GM21825 (cell line): ENCODE measurements at regions not wholly inside any gene's neighbourhood (a gene's known extent, or its start where the extent isn't known, plus 50 kb on each side); places are given as distances from the start of the nearest gene placed in this dataset.
A peak's percentile ranks its signal among the peaks of the same experiment; 100 is the strongest.

Source experiments
- ATAC-seq: cut with Tn5 transposase; IDR thresholded peaks from one replicate; pipeline ENCODE4 v1.9.1; 2021; ENCODE audit warnings: mild to moderate bottlenecking, moderate library complexity; ENCODE audit not compliant: unreplicated experiment

DNA sequence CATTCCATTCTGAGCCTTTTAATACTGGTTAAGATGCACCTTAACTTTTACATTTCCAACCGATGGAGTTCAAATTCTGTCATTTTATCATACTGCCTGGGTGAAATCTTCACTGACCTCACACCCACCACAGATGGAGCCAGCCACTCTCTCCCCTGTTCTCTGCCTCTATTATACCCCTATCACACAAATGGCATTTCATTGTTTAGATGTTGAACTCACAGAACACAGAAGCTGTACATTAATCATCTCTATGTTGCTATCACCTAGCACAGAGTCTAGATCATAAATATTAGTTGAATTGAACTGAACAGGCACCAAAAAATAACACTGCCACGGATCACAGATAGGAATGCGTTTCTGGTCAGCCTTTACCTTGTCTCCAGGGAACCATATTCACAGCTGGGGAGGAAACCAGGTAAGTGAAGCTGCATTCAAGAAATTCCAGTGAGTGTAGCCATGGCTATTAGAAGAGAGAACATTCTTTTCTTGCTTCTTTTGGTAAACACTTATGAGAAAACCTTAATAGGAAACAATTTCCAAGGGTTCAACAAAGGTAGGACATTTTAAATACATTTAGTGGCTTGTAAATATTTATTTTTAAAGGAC, 194.9 kb upstream of the RMST start:
- no peak for ATAC-seq

DNA sequence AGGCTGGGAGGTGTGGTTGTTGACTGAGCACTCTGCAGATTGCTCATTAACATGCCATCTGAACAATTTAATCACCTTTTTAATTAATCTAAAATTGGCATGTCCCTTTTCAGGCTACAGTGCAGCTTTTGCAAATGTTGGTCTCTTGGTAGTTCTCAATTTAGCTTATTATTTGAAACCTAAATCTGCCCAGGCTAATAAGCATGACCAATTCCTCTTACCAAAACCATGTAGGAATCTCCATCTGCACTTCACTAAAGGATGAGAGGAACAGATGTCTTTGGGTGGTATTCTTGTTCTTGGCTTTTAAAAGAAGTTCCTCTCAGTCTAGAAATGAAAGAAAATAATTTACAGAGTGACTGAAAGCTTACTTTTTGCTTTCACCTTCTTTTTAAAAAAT, 190.1 kb upstream of the RMST start:
- ATAC-seq, result no peak

DNA sequence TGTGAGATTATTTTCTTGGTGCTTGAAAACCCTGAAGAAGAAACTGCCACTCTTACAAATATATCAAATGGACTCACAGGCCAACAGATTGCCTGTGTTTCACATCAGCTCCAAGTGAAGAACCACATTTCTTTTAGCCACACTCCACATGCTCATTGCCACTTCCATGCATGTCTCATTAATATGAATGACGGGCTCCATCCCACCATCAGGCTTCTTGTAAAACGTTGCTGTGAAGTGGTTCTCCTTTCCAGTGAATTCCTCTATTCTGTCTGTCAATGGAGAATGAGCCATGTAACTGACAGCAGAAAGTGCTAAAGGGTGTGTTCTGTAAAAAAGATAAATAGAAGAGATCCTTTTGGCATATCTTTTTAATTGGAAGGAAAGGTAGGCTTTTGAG, 188.2 kb upstream of the RMST start:
- no peak for ATAC-seq

DNA sequence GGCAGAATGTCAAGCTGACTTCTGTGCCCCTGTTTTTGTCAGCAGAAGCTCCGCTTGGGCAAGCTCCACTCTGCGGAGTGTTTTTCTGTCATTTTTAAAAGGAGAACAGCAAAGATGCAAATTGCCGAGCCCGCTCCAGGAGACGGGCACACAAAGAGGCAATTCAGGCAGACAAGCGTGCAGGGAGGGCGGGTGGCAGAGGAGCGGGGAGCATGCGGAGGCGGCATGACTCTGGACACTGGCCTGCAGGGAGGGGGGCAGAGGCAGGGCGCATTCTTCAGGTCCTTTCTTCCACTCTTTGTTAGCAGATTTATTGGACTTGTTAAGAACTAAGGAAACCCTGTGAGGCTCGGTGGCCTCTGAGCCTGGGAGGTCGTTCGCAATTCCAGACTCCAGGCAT, 187.3 kb upstream of the RMST start:
- no peak for ATAC-seq

DNA sequence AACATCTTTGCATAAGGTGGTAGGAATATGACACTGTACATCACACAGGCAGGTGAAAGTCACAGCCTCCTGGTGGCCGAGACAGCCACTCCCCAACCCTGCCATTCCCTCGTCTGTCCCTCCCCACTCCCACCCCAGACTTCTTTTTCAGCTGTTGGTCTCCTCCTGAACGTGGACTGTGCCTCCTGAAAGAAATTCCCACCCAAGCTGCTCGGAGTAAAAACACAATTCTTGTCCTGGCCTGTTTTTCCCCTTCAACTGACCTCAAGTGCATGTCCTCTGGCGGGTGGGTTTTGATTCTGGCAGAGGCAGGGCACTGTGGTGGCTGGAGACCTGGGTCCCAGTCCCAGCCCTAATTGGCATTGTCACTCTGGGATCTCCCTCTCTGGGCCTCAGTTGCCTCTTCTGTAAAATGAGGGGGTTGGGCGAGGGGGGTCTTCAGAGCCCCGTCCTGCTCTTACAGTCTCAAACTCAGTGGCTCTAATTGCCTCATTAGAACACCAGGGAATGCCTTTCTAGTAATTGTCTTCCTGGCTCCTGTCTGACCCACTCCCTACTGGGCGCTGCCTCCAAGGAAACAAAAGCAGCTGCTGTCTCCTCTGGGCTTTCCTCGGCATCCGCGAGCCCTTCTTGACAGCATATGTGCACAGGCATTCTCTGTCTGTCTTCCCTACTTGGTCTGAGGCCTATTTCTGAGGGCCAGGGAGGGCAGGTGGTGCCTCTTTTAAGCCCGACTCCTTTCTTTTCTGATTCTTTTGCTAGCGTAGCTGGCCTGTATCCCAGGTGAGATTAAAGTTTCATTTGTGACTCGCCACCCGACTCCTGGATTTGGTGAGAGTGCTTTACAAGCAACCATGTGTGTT, 186.6 kb upstream of the RMST start:
- no peak for ATAC-seq

DNA sequence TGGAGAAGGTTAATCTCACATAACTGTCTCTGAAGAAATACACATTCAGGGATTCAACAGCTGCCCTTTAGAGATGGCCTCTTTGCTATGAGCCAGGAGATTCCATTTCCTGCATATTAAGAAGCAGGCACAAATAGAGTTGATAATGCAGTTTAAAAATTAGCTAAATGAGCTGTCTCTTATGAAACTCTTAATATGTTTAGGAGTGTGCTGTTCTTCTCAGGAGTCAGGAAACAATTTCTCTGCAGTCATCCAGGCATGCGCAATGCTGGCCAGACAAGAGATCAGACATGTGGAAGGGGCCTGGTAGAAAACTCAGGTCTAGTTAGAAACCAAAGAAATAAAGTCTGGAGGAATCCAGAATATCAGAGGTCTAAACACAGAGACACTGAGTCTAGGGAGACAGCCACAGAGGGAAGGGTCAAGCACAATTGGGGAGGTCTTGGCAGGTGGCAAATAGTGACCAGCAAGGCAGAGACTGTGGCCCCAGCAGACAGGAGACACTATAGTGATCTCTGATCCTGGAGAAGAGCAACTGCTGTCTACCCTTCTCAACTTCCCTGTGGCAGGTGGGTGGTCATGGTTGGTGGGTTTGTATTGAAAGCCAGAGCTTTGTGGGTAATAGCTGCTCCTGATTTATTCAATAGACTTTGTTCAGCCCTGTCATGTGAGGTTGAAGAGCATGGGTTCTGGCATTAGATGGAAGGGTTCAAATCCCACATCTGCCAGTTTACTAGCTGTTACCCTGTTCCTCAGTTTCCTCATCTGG, 185.8 kb upstream of the RMST start:
- no peak for ATAC-seq

DNA sequence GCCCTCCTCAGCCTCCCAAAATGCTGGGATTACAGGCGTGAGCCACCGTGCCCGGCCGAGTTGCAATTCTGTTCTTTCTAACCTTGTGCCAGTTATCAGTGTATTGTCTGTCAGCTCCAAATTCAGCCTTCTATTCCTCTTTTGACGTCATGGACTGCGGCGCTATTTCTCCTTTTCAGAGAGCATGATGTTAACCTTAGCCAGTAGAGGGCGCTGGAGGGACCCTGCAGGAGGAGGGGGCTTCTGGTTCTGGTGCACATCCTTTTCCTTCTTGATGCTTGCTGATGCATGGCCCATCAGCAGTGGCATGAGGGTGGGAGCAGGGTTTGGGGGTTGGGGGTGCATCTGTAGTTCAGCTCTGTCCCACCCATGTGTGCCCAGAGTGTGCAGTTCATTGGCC, 179.3 kb upstream of the RMST start:
- no peak for ATAC-seq

DNA sequence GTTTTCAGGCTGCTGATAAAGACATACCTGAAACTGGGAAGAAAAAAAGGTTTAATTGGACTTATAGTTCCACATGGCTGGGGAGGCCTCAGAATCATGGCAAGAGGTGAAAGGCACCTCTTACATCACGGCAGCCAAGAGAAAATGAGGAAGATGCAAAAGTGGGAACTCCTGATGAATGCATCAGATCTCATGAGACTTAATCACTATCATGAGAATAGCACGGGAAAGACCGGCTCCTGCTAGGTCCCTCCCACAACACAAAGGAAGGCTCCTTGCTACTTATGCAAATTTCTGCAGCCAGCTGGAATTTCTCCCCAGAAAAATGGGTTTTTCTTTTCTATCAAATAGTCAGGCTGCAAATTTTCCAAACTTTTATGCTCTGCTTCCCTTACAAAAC, 174.1 kb upstream of the RMST start:
- no peak for ATAC-seq

DNA sequence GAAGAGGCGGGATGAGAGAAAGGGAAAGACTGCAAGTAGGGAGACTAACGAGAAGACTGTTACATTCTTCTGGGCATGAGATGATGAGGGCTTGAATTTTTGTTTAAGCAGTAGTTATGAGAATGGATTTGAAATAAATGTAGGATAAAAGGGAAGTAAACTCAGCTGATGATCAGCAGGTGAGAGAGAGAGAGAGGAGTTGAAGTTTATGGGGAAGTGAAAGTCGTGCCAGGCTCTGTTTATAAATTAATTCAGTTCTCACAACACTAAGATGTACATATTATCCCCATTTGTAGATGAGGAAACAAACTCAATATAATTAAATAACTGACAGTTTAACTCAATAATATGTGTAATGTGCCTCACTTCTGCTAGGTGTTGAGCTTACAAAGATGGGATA, 170.0 kb upstream of the RMST start:
- no peak for ATAC-seq

DNA sequence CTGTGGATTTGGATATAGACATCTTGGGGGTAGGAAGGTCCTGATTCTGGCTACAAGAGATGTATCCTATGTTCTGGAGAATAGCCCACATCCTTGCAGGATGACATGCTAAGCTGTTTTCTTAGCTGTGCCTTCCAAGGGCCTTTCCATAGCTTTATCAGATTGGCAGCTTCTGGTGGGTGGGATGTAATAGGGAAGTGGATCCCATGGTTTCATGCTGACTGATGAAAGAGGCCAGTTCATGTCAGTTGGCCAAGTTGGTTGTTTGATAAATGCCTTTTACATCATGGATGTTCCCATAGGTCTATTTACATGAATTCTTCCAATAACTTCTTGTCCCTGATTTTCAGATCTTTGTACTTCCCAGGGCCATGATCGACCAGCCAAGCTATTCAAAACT, 169.1 kb upstream of the RMST start:
- no peak for ATAC-seq

DNA sequence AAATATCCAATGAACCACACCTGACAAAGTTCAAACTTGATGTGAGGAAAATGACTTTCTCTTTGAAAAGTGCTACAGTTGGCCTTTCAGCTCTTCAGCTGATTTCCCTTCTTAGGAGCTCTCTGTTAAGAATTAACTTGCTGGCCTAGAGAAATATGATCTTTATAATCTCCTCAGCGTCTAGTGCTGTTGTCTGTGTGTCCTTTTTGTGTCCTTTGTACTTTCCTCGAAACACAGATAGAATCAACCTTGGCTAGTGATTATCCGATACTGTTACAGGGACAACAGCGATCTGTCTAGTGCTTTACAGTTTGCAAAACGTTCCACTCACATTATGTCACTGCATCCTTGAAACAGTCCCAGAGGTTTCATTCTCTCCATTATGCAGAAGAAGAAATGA, 162.8 kb upstream of the RMST start:
- no peak for ATAC-seq

DNA sequence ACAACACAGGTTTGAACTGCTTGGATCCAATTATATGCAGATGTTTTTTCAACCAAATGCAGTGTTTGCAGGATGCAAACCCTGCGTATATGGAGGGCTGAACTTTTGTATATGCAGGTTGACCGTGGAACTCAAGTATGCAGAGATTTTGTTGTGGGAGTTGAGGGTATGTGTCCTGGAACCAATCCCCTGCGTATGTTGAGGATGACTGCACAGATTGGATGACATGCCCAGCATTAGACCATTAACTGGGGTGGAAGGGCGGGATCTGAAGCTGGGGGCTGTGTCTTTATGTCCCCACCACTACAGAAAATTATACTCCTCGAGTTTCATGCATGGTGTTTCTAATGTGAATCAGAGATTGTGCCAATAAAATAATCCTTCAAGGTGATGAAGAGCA, 162.2 kb upstream of the RMST start:
- ATAC-seq, result no peak

DNA sequence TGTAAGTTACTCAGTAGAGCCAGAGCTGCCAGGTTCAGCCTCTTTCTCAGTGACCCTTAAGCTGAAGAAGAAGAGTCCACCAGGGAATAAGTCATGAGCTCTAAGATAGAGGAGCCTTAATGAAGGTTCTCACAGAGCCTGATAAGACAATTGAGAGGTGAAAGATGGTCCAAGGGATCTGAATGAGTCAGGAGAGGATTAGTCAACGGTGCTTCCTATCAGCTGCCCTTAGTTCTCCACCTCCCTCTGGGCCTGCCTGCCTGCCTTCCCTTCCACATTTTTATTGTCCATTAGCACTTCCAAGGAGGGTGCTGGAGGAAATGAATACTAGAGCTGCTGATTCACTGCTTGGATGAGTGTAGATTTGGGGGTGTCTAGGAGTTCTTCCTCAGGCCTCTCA, 161.7 kb upstream of the RMST start:
- no peak for ATAC-seq

DNA sequence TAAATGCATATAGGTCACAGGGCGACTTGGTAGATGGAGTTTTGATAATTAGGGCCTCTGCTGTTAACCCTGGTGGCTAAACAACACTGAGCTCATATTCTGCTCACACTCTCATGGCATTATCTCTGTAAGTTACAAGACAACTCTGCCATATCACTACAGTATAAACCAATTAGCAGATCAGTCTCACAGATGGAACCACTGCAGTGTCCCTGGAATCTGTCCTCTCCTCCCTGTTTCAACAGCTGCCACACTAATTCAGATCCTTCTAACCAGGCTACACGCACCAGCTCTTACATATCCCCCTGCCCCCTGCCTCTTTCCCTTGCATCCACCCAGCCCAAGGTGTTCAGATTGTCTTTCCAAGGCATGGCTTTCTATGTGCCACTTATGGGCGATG, 161.0 kb upstream of the RMST start:
- ATAC-seq, result no peak

DNA sequence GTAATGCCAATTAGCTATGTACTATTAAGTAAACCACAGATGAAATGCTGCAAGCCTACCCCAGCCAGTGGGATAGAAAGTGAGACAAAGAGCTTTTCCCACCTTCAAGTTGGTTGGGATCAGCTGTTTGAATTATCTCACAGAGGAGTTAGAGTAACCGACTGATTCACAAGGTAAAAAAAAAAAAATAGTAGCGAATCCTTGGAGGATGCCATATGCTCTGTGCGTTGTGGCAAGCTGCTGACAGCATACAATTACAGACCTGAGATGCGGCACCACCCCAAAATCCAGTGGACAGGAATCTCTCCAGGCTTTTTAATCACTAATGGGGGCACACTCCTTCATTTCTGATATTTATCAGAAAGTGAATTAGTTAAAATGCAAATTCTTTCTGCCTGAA, 157.0 kb upstream of the RMST start:
- no peak for ATAC-seq

DNA sequence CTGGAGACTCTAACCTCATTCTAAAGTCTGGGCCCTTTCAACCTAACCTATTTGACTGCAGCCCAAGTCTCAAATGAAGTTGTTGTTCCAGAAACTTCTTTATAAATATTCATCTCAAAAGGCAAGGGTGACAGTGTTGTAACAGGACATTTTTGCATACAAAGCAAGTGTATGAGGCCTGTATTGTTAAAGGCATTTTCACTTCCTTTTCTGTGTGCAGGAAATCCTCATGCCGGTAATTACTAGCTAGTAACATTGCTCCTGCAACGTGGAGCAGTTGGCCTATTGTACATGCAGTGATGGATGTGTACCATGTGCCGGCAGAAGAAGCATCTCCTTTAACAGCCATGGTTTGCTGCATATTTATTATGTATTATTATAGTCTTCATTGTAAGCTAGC, 156.5 kb upstream of the RMST start:
- peak; percentile 99 for ATAC-seq

DNA sequence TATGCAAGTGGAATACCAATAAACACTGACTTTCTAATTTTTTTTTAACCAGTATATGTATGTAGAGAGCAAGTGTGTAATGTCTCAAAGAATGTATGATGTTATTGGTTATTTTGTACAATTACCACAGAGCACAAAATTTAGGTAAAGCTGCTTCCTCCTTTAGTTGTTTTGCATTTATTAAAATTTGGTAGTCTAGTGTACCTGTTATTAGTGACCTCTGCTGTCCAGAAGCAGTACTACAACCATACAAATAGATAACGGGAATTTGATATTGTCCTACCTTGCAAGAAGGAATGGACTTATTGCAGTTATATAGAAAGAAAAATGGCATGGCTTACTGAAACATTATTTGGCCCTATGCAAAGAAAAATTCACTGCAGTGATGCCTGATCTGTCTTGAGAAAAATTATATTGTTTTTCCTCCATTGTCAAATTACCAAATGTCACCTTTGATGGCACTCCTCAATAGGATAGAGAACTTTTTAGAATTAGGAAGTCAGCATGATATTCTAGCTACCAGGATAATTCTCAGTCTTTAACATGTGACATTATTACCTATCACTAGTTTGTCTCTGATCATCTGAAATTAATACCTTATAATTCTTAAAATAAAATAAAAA, 153.9 kb upstream of the RMST start:
- no peak for ATAC-seq

DNA sequence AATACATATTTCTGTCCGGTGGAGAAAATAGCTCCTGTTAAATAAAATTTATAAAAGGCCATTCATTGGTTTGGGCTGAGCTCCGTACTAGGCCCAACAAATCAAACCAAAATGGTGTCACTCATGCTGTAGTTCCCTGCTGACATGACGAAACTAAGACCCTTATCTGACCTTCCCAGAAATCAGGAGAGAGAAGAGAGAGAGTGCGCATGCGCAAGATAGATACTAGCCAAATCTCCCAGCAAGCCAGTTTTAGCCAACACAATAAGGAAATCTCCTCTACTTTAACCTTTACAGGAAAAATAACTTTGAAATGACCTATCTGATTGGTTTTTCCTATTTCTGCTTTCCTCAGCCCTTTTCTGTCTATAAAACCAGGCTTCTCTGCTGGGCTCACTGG, 152.7 kb upstream of the RMST start:
- no peak for ATAC-seq

DNA sequence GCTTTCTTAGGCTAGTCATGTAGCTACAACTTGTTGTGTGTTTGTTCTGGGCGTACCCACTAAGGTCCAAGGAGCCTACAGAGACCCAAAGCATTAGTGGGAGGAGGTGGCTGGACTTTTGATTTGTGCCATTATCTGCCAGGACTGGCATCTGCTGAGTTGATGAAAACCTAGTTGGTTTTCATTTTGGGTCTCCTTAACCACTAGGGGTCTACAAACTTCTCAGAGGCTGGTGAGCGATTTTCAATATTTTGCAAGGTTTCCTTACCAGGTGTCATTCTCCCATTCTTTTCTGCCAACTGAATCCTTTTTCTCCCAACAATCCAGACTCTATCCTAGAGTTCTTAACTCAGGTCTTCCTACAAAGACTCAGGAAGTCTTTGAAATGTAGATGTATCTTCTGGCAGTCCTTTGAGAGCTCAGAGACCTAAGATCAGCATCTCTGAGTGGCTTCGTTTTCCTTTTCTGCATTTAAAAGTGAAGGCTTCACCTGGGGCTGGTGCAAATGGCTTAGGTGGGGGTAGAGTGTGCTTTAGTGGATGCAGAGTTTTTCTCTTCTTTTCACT, 150.0 kb upstream of the RMST start:
- ATAC-seq, result no peak

DNA sequence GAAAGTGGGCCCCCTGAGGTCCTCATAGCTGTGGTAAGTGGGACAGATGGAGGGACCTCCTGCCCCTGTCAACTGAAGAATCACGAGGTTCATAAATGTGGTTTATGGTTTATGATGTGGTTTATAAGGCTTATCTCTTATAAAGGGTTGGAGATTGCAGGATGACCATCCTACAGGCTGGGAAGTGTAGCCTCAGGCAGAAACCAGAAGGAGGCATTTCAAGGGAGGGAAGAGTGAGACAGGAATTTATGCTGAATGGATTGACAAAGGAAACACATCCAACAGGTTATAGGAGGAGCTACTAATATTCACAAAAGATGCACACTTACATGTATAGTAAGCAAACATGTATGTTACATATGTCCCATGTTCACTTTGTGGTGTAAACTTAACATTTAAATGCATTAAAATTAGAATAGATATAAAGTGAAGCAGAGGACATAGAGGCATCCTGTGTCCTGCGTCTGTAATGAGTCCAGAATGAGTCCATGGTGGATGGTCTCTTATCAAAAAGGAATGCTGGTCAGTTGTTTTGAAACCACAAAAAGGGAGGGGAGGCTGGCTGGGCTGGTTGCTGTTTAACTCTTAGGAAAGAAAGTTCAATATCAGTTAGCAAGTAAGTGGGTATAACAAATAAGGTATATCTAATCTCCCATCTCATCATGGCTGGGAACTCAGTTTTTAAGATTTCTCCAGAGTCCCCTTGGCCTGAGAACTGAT, 149.0 kb upstream of the RMST start:
- no peak for ATAC-seq

DNA sequence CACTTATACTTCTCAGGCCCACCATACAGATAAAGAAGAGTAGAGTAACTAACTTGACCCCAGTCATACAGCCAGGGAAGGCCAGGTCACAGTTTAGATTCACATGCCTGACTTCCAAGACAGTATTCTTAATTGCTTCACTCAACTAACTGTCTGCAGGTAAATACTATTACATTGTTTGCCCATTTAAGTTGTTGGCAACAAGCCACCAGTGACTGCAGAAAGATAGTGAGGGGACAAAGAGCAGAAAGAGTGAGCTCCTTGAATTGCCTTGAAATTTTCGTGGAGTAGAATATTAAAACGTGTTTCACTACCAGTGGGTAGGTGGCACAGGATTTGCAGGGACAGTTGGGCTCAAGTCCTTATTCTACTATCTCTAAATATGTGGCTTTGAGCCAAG, 146.3 kb upstream of the RMST start:
- no peak for ATAC-seq
